Panc1 (cell line): ENCODE measurements at regions not wholly inside any gene's neighbourhood (a gene's known extent, or its start where the extent isn't known, plus 50 kb on each side); places are given as distances from the start of the nearest gene placed in this dataset.

Source experiments
- ATAC-seq: fragments of 200-7000 bp; cut with Tn5 transposase; 2 replicates; pipeline ENCODE4 v1.9.1; 2020; ENCODE audit warnings: mild to moderate bottlenecking, moderate library complexity
- BruUV-seq: library from RNA; stranded (reverse); fragments of 400-500 nt; replicated peaks from 2 replicates; lab custom pipeline; 2021; lab: Mats Ljungman, UMichigan
- CTCF ChIA-PET: fragments of 300-600 bp; sonication (Branson Sonifier 250); formaldehyde crosslinking; loops from one replicate; lab custom pipeline; 2022; ENCODE audit warnings: antibody characterized with exemption; lab: Charles Lee
- POLR2A ChIA-PET: fragments of 300-600 bp; sonication (Branson Sonifier 250); formaldehyde crosslinking; loops from one replicate; lab custom pipeline; 2022; ENCODE audit warnings: antibody characterized with exemption; lab: Charles Lee
- DNase-seq: peaks from one replicate; pipeline ENCODE4 v3.0.0-alpha.2; 2010; ENCODE audit warnings: low read depth, low spot score
- H3K27ac ChIP-seq: 2 replicates; pipeline ENCODE4 v1.5.1; 2011; ENCODE audit warnings: mild to moderate bottlenecking, low read length, inconsistent platforms
- H3K27me3 ChIP-seq: fragments of 200-500 bp; sonication (Bioruptor generic); 2 replicates; pipeline ENCODE4 v1.6.0; 2014; ENCODE audit warnings: low read length, inconsistent platforms; ENCODE audit not compliant: control insufficient read depth, insufficient read depth
- H3K36me3 ChIP-seq: fragments of 200-500 bp; sonication (Bioruptor generic); 2 replicates; pipeline ENCODE4 v1.5.1; 2014; ENCODE audit warnings: inconsistent platforms, mild to moderate bottlenecking, low read length, moderate library complexity; ENCODE audit not compliant: control insufficient read depth, insufficient read depth
- H3K4me1 ChIP-seq: 2 replicates; pipeline ENCODE4 v1.5.1; 2011; ENCODE audit warnings: inconsistent platforms, mild to moderate bottlenecking, low read length, moderate library complexity; ENCODE audit not compliant: control insufficient read depth, insufficient read depth
- H3K4me3 ChIP-seq, 2 experiments: 2 replicates each; pipeline ENCODE4 v1.5.1; 2011 to 2012; ENCODE audit warnings: low read depth in 2 of 2, low read length in 2 of 2, mild to moderate bottlenecking in 2 of 2, inconsistent platforms in 1 of 2, moderate library complexity in 1 of 2
- H3K9me3 ChIP-seq: fragments of 200-500 bp; sonication (Bioruptor generic); 2 replicates; pipeline ENCODE4 v1.5.1; 2014; ENCODE audit warnings: low read depth, mild to moderate bottlenecking, inconsistent platforms, low read length, moderate library complexity; ENCODE audit not compliant: control insufficient read depth, insufficient read depth
- POLR2AphosphoS5 ChIP-seq: IDR thresholded peaks from 2 replicates; pipeline ENCODE4 v1.6.1; 2012; ENCODE audit warnings: mild to moderate bottlenecking, low read depth, low read length, moderate library complexity
- REST ChIP-seq, 2 experiments: IDR thresholded peaks; 2 replicates each; pipeline ENCODE4 v1.6.1; 2011 to 2012; ENCODE audit warnings: low read depth in 2 of 2, control low read depth in 1 of 2, low read length in 1 of 2, mild to moderate bottlenecking in 1 of 2, moderate library complexity in 1 of 2; ENCODE audit not compliant: insufficient read depth in 1 of 2
- SIN3A ChIP-seq: IDR thresholded peaks from 2 replicates; pipeline ENCODE4 v1.6.1; 2012; ENCODE audit warnings: low read depth, mild to moderate bottlenecking, low read length, moderate library complexity, borderline replicate concordance; ENCODE audit not compliant: insufficient read depth
- TCF7L2 ChIP-seq: IDR thresholded peaks from 2 replicates; pipeline ENCODE4 v1.6.1; 2011; ENCODE audit warnings: mild to moderate bottlenecking, low read depth, low read length, inconsistent platforms
- in situ Hi-C: cut with HindIII; loops from 2 replicates; pipeline ENCODE4 v1.10.0; 2016; ENCODE audit warnings: low sequenced_read_pairs, low pct_unique_long_range_greater_than_20kb
- intact Hi-C: fragments of 100-400 bp; cut with micrococcal nuclease; formaldehyde crosslinking; loops from one replicate; pipeline ENCODE4 v1.10.0; 2022; ENCODE audit not compliant: unreplicated experiment
- TF ChIP-seq, protein P1 (sequence below): fragments of 450-650 bp; IDR thresholded peaks from 2 replicates; pipeline ENCODE4 v1.5.1; 2017; ENCODE audit warnings: mild to moderate bottlenecking

DNA sequence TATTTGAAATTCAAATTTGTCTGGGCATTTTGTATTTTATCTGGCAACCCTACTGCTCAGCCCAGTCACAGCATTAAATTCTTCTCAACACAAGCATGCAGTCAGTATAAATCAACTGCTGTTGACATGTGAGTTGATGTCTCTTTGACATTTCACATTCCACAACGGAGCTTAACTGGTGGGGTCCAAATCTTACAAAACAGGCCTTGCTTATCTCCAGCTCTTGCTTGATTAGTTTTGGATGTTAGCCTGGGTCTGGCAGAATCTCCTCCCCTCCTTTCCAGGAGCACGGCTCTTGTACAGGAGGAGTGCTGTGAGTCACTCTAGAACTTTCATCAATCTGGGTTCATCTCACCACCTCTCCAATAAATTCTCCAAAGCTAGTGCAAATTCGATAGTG lies 80.8 kb upstream of the PHACTR1 start:
- ATAC-seq (no peak), DNase-seq (no peak)
- Histone ChIP-seq H3K27ac (no peak overlapping the region), H3K36me3 (no peaks in the 10 kb centered on the region), H3K9me3 (peaks cover 5% of the 10 kb centered on the region; the same call in 1 of the 2 replicates), H3K4me3 (no peak overlapping the region), H3K4me1 (no peaks in the 10 kb centered on the region), H3K27me3 (0 out of 2 replicates have a peak, but pooled peaks cover 2% of the 10 kb centered on the region)
- intact Hi-C loops (no loop called here), in situ Hi-C loops (no loop called here)
- BruUV-seq, result no TSS peak
- ChIA-PET CTCF (no interaction called here), POLR2A (no interaction called here)
- TF ChIP-seq SIN3A, result no peak
- TF ChIP-seq TCF7L2, result no peak
- no peak for TF ChIP-seq POLR2AphosphoS5
- TF ChIP-seq REST (IDR thresholded peaks at IDR 0.05; ENCODE audit: insufficient read depth in 1 of 2, low read depth in 2 of 2, low read length in 1 of 2), result no peak
- TF ChIP-seq, protein P1, sequence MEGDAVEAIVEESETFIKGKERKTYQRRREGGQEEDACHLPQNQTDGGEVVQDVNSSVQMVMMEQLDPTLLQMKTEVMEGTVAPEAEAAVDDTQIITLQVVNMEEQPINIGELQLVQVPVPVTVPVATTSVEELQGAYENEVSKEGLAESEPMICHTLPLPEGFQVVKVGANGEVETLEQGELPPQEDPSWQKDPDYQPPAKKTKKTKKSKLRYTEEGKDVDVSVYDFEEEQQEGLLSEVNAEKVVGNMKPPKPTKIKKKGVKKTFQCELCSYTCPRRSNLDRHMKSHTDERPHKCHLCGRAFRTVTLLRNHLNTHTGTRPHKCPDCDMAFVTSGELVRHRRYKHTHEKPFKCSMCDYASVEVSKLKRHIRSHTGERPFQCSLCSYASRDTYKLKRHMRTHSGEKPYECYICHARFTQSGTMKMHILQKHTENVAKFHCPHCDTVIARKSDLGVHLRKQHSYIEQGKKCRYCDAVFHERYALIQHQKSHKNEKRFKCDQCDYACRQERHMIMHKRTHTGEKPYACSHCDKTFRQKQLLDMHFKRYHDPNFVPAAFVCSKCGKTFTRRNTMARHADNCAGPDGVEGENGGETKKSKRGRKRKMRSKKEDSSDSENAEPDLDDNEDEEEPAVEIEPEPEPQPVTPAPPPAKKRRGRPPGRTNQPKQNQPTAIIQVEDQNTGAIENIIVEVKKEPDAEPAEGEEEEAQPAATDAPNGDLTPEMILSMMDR, result no peak

DNA sequence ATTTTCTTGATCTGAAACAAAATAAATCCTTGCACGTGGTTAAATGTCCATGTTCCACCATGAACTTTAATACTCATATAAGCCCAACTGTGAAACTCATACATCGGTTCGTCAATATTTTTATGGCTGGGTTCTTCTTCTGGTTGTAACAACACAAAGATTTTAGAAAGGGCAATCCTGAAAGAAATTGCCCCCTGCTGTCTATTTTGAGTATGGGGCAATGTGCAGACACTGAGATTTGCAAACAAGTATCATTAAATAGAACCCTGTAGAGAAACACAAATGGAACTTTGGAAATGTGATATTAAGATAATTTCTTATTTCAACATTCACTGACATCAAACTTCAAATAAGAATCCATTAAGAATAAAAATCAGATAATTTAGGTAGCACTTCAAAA lies 80.2 kb upstream of the PHACTR1 start:
- ATAC-seq (no peak), DNase-seq (no peak)
- ChIA-PET POLR2A (no interaction called here), CTCF (no interaction called here)
- Histone ChIP-seq H3K27me3 (0 out of 2 replicates have a peak, but pooled peaks cover 2% of the 10 kb centered on the region), H3K9me3 (peaks cover 5% of the 10 kb centered on the region; the same call in 1 of the 2 replicates), H3K4me1 (no peaks in the 10 kb centered on the region), H3K4me3 (no peak overlapping the region), H3K27ac (no peak overlapping the region), H3K36me3 (no peaks in the 10 kb centered on the region)
- intact Hi-C loops, result no loop called here
- TF ChIP-seq REST (IDR thresholded peaks at IDR 0.05; ENCODE audit: insufficient read depth in 1 of 2, low read depth in 2 of 2, low read length in 1 of 2), result no peak
- TF ChIP-seq TCF7L2, result no peak
- TF ChIP-seq SIN3A, result no peak
- TF ChIP-seq POLR2AphosphoS5, result no peak
- TF ChIP-seq, protein P1, result peak; percentile 18; the same call in 1 of the 2 replicates
- in situ Hi-C loops, result no loop called here
- BruUV-seq, result no TSS peak
